ENCODE measurements at regions not wholly inside any gene's neighbourhood (a gene's known extent, or its start where the extent isn't known, plus 50 kb on each side); places are given as distances from the start of the nearest gene placed in this dataset.
"Not testable (repeated sequence)": the region's sequence is repeated elsewhere in the genome, so short reads cannot be mapped to it uniquely, and the experiment has no call there.

- TF ChIP-seq CTCF (conservative IDR thresholded peaks at IDR 0.05); EZH2 (IDR thresholded peaks at IDR 0.05; ENCODE audit: low read depth): not testable (repeated sequence)
These were observed 75.6 kb downstream of the ZNF467 start for GRCh38 chr7:149697767-149698166.
